GM20431 (cell line): ENCODE measurements at regions not wholly inside any gene's neighbourhood (a gene's known extent, or its start where the extent isn't known, plus 50 kb on each side); places are given as distances from the start of the nearest gene placed in this dataset.
"Not testable (repeated sequence)": the region's sequence is repeated elsewhere in the genome, so short reads cannot be mapped to it uniquely, and the experiment has no call there.

ENCODE experiments used
- in situ Hi-C: fragments of 300-500 bp; cut with MseI, MboI; formaldehyde crosslinking; loops from one replicate; pipeline ENCODE4 v1.15.0; 2020; ENCODE audit warnings: low sequenced_read_pairs; ENCODE audit not compliant: unreplicated experiment

DNA sequence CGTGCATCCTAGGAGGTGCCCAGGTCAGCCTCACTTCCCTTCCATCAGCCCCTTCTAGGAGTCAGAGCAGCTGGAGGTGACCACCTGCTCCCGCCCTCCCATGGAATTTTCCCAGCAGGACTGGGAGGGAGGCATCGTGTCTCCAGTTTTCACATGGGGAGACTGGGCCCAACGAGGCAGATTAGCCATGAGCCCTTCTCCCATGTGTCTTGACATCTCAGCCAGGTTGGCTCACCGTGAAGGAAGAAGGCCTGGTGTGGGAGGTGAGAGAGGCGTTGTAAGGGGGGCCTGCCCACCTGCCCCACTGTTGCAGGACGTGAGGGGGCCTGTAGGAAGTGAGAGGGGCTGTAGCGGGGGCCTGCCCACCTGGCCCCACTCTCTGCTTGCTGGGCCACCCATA is 1521.4 kb downstream of the BRD1 start:
- in situ Hi-C loops: no loop called here

GRCh38 chr22:48305726-48306235 is 1521.9 kb downstream of the BRD1 start:
- in situ Hi-C loops: no loop called here

DNA sequence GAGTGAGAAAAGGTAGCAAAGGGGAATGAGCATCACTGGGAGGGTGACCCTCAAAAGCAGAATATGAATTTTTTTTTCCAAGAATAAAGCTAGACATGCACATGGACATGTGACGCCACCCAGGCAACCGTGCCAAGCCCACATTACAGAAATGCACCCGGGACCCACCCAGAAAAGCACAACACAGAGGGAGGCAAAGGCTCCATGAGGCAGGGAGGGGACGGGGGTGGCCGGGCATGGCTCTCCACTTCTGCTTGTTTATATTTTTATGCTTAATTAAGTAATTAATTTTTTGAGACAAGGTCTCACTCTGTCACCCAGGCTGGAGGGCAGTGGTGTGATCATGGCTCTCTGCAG is 1524.3 kb downstream of the BRD1 start:
- in situ Hi-C loops: no loop called here

DNA sequence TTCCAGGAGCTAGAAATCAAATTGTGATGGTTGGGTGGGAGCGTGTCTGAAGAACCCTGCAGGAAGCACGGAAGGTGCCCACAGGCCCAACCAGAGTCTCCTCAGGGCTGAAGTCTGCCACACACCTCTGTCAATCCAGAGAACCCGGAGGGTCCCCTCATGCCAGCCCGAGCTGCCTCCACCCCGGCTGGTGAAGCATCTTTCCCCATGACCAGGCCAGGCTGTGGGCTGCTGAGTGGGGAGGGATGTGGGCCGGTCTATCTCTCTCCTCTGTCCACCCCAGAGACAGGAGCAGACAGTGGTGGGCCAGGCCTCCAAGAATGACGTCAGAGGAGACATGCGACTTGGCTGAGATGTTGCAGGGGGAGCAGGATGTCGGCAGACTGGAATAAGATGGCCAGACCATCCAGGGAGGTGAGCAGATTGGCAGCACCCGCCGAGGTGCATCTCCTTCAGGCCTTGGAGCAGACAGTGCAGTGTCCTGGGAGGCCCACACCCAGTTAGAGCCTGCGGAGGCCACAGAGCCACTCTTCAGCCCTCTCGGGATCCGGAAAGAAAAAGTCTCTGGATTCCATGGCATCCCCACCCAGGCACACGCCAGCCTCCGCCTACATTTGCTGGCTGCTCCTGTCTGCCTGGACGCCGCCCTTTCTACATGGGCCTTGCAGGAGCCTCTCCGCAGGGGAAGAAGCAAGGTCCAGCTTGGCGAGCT is 1524.9 kb downstream of the BRD1 start:
- in situ Hi-C loops: no loop called here

GRCh38 chr22:48301908-48302307 is 1525.8 kb downstream of the BRD1 start:
- in situ Hi-C loops: no loop called here

DNA sequence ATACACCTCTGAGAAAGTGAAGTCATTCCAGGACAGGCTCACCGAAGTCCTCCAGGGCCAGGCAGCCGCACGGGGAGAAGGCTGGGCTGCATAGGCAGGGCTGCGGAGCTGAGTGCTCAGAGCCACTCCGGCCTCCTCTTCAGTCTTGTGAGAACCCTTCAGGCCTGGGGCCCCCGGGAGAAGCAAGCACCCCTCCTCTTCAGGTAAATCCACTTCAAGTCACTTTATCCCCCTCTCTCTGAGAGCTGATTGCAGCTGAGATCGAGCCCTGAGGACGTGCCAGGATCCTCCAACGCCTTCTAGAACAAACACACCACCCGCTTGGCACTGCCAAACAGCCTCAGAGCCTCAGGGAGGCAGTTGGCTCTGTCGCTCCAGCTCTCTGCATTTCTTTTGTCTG is 1526.3 kb downstream of the BRD1 start:
- in situ Hi-C loops: no loop called here

- in situ Hi-C loops: no loop called here
These were observed 1526.8 kb downstream of the BRD1 start for GRCh38 chr22:48300877-48301276.

- in situ Hi-C loops: no loop called here
These were observed 1527.9 kb downstream of the BRD1 start for GRCh38 chr22:48299801-48300200.

DNA sequence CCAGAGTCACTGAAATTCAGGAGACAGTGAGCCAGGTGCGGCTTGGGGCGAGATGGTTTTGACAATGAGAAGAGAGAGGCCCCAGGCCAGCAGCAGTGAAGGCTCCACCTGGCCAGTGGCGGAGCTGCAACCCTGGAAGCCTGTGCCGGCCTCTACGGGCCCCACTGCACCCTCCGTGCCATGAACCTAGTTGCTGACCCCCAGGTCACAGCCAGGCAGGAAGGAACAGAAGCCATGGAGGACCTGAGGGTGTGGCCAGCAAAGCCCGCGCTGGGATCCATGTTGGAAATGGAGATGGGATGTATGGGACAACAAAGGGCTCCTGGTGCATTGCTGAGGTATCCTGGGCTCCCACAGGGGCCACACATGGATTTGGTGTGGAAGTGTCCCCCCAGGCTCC is 1528.5 kb downstream of the BRD1 start:
- in situ Hi-C loops: no loop called here

DNA sequence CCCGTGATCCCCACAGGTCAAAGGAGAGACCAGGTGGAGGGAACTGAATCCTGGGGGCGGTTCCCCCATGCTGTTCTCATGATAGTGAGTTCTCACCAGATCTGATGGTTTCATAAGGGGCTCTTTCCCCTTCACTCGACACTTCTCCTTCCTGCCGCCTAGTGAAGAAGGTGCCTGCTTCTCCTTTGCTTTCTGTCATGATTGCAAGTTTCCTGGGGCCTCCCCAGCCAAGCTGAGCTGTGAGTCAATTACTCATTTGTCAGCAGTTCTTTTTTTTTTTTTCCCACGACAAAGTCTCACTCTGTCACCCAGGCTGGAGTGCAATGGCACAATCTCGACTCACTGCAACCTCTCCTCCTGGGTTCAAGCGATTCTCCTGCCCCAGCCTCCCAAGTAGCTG is 1530.4 kb downstream of the BRD1 start:
- in situ Hi-C loops: no loop called here

- in situ Hi-C loops: not testable (repeated sequence)
These were observed 1527.5 kb downstream of the TBC1D22A start for GRCh38 chr22:48289954-48290353.

DNA sequence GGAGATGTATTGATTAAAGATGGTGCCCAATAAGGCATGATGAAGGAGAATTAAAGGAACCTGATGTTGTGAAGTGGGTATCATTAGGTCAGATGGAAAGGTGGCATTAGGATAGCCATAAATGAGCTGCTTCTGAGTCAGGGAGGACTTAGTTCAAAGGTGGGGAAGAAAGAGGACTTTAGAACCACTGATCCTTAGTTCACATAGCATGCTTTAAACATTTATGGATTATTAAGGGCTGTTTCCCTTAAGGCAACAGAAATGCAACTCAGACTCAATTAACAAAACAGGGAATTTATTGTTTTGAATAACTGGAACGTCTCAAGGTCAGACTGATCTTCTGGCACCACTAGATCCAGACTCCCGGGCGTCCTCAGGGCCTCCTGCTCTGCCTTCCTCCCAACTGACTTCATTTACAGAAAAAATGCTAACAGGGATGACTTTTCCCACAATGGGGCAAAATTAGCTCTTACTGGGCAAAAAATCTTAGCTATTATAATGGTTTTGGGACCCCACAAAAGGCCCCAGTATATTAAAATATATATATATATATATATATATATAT is 1526.0 kb downstream of the TBC1D22A start:
- in situ Hi-C loops: no loop called here

- in situ Hi-C loops: no loop called here
These were observed 1524.6 kb downstream of the TBC1D22A start for GRCh38 chr22:48287031-48287430.

GRCh38 chr22:48284671-48285070 is 1522.2 kb downstream of the TBC1D22A start:
- in situ Hi-C loops: no loop called here

GRCh38 chr22:48282804-48283203 is 1520.4 kb downstream of the TBC1D22A start:
- in situ Hi-C loops: no loop called here

GRCh38 chr22:48279461-48279756 is 1517.0 kb downstream of the TBC1D22A start:
- in situ Hi-C loops: no loop called here

DNA sequence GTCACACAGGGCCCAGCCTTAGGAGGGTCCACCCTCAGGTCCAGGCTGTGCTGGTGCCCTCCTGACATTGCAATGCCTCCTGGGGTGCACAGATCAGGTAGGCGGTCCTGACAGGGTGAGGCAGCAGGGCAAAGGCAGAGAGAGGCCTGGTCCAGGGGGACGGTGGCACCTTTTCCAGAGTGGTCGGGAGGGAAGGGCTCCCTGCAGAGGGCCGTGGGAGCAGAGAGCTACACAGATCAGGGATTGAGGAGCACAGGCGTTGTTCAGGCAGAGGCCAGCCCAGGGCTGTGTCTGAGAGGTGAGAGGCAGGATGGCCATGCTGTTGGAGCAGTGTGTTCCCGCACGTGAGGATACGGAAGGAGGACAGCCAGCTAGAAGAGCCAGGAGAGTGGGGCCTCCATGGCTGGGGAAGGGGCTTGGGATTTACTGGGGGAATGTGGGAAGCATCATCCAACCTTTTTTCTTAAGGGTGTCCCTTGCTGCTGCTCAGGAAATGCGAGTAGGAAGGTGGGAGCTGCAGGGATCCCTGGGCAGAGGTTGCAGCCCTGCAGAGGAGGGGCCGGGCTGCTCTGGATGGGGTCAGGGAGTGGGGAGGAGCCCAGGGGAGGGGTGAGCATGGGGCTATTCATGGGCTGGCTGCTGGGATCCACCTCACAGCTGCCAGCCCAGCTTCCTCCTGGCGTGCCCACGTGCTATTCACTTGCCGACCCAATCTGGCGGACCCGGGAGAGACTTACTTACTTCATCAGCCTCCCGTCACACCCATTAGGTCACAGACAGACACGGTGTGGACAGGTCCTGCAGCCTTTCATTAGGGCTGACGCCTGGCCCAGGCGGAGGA is 1516.4 kb downstream of the TBC1D22A start:
- in situ Hi-C loops: no loop called here

- in situ Hi-C loops: no loop called here
These were observed 1515.6 kb downstream of the TBC1D22A start for GRCh38 chr22:48277868-48278581.

- in situ Hi-C loops: no loop called here
These were observed 1514.8 kb downstream of the TBC1D22A start for GRCh38 chr22:48276994-48277867.

GRCh38 chr22:48275412-48275811 is 1513.0 kb downstream of the TBC1D22A start:
- in situ Hi-C loops: no loop called here
